Stimulated activated CD4-positive, alpha-beta T cell treated with anti-CD3 and anti-CD28 coated beads, Interleukin-1b, Interleukin-23, amount 100 ng/mL, for 48 hours (primary cell): ENCODE measurements at regions not wholly inside any gene's neighbourhood (a gene's known extent, or its start where the extent isn't known, plus 50 kb on each side); places are given as distances from the start of the nearest gene placed in this dataset.

Source experiments
- DNase-seq: peaks from one replicate; pipeline ENCODE4 v3.0.0-alpha.2; 2020

- DNase-seq = no peak
Observed at GRCh38 chr10:113423981-113424721, 128.7 kb upstream of the HABP2 start.

- DNase-seq = no peak
Observed at GRCh38 chr10:113425008-113425407, 127.8 kb upstream of the HABP2 start.

- DNase-seq = no peak
Observed at GRCh38 chr10:113425541-113425951, 127.3 kb upstream of the HABP2 start.

GRCh38 chr10:113426181-113426877, 126.5 kb upstream of the HABP2 start:
- no peak for DNase-seq

- no peak for DNase-seq
Observed at GRCh38 chr10:113427236-113427735, 125.6 kb upstream of the HABP2 start.

GRCh38 chr10:113427811-113428558, 124.9 kb upstream of the HABP2 start:
- DNase-seq = no peak

GRCh38 chr10:113430634-113431397, 122.0 kb upstream of the HABP2 start:
- DNase-seq = no peak

GRCh38 chr10:113431398-113432160, 121.3 kb upstream of the HABP2 start:
- DNase-seq = no peak

GRCh38 chr10:113433711-113434110, 119.1 kb upstream of the HABP2 start:
- no peak for DNase-seq

GRCh38 chr10:113434315-113434714, 118.5 kb upstream of the HABP2 start:
- no peak for DNase-seq

- no peak for DNase-seq
Observed at GRCh38 chr10:113434950-113435349, 117.9 kb upstream of the HABP2 start.

GRCh38 chr10:113435881-113436280, 117.0 kb upstream of the HABP2 start:
- DNase-seq = no peak

GRCh38 chr10:113436851-113437250, 116.0 kb upstream of the HABP2 start:
- no peak for DNase-seq

GRCh38 chr10:113438652-113439051, 114.2 kb upstream of the HABP2 start:
- DNase-seq = no peak

- no peak for DNase-seq
Observed at GRCh38 chr10:113441220-113441619, 111.6 kb upstream of the HABP2 start.

- no peak for DNase-seq
Observed at GRCh38 chr10:113441686-113442270, 111.1 kb upstream of the HABP2 start.

- DNase-seq = no peak
Observed at GRCh38 chr10:113442336-113442735, 110.5 kb upstream of the HABP2 start.

- DNase-seq = no peak
Observed at GRCh38 chr10:113443141-113443925, 109.5 kb upstream of the HABP2 start.

- DNase-seq = no peak
Observed at GRCh38 chr10:113444766-113445365, 108.0 kb upstream of the HABP2 start.

- DNase-seq = no peak
Observed at GRCh38 chr10:113445736-113446135, 107.1 kb upstream of the HABP2 start.
